OCI-LY3 (cell line): ENCODE measurements at regions not wholly inside any gene's neighbourhood (a gene's known extent, or its start where the extent isn't known, plus 50 kb on each side); places are given as distances from the start of the nearest gene placed in this dataset.

ENCODE experiments used
- H2AFZ ChIP-seq: fragments of 200-600, 300-600 bp; shearing (Covaris generic); 2 replicates; pipeline ENCODE4 v1.6.0; 2014; ENCODE audit warnings: antibody characterized with exemption, low read depth, low read length
- H3K27ac ChIP-seq: fragments of 200-600, 300-600 bp; sonication (generic); 2 replicates; pipeline ENCODE4 v1.5.1; 2014; ENCODE audit warnings: mild to moderate bottlenecking, low read length, moderate library complexity, mixed read lengths
- H3K27me3 ChIP-seq: fragments of 200-600, 300-600 bp; sonication (generic); 2 replicates; pipeline ENCODE4 v1.6.1; 2014; ENCODE audit warnings: low read depth, low read length, mixed read lengths
- H3K36me3 ChIP-seq: fragments of 200-600, 300-600 bp; sonication (generic); replicated peaks from 2 replicates; pipeline ENCODE3; 2014; ENCODE audit warnings: low read depth, low read length, mixed read lengths
- H3K4me1 ChIP-seq: fragments of 300-600, 200-600 bp; sonication (generic); 2 replicates; pipeline ENCODE4 v1.6.1; 2014; ENCODE audit warnings: low read length, mixed read lengths
- H3K4me2 ChIP-seq: fragments of 200-600, 300-600 bp; sonication (generic); 2 replicates; pipeline ENCODE4 v1.6.1; 2014; ENCODE audit warnings: low read length, mixed read lengths
- H3K4me3 ChIP-seq: fragments of 300-600, 200-600 bp; sonication (generic); 2 replicates; pipeline ENCODE4 v1.5.1; 2014; ENCODE audit warnings: antibody characterized with exemption, mild to moderate bottlenecking, low read length, moderate library complexity
- H3K79me2 ChIP-seq: fragments of 300-600, 200-600 bp; shearing (Covaris generic); 2 replicates; pipeline ENCODE4 v1.6.1; 2014; ENCODE audit warnings: mild to moderate bottlenecking, low read length, mixed read lengths
- H3K9ac ChIP-seq: fragments of 300-600, 200-600 bp; shearing (Covaris generic); 2 replicates; pipeline ENCODE4 v1.6.0; 2014; ENCODE audit warnings: mild to moderate bottlenecking, low read length, moderate library complexity
- H3K9me3 ChIP-seq: fragments of 200-600, 300-600 bp; shearing (Covaris generic); 2 replicates; pipeline ENCODE4 v1.6.1; 2014; ENCODE audit warnings: low read length, mixed read lengths; ENCODE audit not compliant: insufficient read depth
- H4K20me1 ChIP-seq: fragments of 200-600, 300-600 bp; sonication (generic); 2 replicates; pipeline ENCODE4 v1.6.1; 2016; ENCODE audit warnings: low read length, mixed read lengths; ENCODE audit not compliant: insufficient read depth
- CTCF ChIP-seq: fragments of 200-600, 300-600 bp; sonication (generic); IDR thresholded peaks from 2 replicates; pipeline ENCODE4 v1.5.1; 2014; ENCODE audit warnings: antibody characterized with exemption, low read length, low read depth
- EZH2phosphoT487 ChIP-seq: fragments of 200-600 bp; shearing (Covaris generic); IDR thresholded peaks from 2 replicates; pipeline ENCODE4 v1.6.1; 2018; ENCODE audit warnings: antibody characterized with exemption, mixed run types, low read depth

DNA sequence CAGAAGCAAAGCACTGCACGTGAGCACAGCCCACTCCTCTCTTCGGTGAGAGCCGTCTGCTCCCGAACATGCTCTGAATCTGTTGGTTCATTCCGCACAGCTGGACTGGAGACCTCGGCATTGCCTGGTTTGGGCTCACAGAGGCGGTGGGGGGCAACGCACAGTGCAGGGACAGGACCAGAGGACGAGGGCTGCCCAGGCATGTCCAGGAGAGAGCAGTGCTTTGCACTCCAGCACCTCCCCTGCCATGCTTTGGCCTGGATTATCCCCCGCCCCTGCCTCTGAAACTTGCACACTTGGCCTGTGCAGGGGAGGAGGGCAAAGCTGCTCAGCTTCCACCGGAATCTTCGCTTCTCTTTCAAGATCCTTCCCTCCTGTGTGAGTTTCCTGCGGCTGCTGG lies 536.5 kb downstream of the BRD1 start:
- no peak overlapping the region for H3K4me3 ChIP-seq
- H3K4me1 ChIP-seq = no peaks in the 10 kb centered on the region
- H3K27me3 ChIP-seq = no peaks in the 10 kb centered on the region
- no peak overlapping the region for H3K4me2 ChIP-seq
- H3K27ac ChIP-seq = no peak overlapping the region
- TF ChIP-seq CTCF (no peak), EZH2phosphoT487 (no peak)
- H3K36me3 ChIP-seq = no peaks in the 10 kb centered on the region
- H3K79me2 ChIP-seq = no peaks in the 10 kb centered on the region
- H3K9me3 ChIP-seq = no peaks in the 10 kb centered on the region
- no peak overlapping the region for H3K9ac ChIP-seq
- no peak overlapping the region for H2AFZ ChIP-seq
- no peaks in the 10 kb centered on the region for H4K20me1 ChIP-seq

DNA sequence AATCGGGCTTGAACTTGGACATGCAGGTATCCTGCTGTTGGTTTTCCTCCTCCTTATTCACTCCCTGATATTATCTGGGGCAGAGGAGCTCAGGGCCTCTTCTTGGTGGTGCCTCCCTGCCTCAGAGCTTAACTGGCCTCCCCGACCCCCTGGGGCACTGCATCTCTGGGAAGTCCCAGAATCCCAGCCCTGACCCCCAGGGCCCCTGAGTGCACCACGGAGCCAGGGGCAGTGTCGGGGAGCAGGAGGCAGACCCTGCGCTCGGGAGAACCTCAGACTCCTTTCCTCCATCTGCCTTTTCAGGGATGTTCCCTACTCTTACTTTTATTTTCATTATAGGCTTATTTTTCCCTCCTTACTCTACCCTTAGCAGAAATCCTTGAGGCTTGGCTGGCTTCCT lies 537.0 kb downstream of the BRD1 start:
- Histone ChIP-seq H4K20me1 (no peaks in the 10 kb centered on the region), H3K79me2 (no peaks in the 10 kb centered on the region), H3K27ac (no peak overlapping the region), H2AFZ (no peak overlapping the region), H3K9me3 (no peaks in the 10 kb centered on the region), H3K4me2 (no peak overlapping the region), H3K4me1 (no peaks in the 10 kb centered on the region), H3K27me3 (no peaks in the 10 kb centered on the region), H3K4me3 (no peak overlapping the region), H3K36me3 (no peaks in the 10 kb centered on the region), H3K9ac (no peak overlapping the region)
- TF ChIP-seq EZH2phosphoT487 (no peak), CTCF (no peak)

GRCh38 chr22:49289822-49290679 lies 537.6 kb downstream of the BRD1 start:
- H4K20me1 ChIP-seq = no peaks in the 10 kb centered on the region
- H3K4me3 ChIP-seq = no peak overlapping the region
- H3K4me1 ChIP-seq = no peaks in the 10 kb centered on the region
- no peak overlapping the region for H2AFZ ChIP-seq
- no peak overlapping the region for H3K9ac ChIP-seq
- no peaks in the 10 kb centered on the region for H3K36me3 ChIP-seq
- H3K27ac ChIP-seq = no peak overlapping the region
- no peaks in the 10 kb centered on the region for H3K9me3 ChIP-seq
- no peaks in the 10 kb centered on the region for H3K79me2 ChIP-seq
- TF ChIP-seq CTCF (no peak), EZH2phosphoT487 (no peak)
- no peaks in the 10 kb centered on the region for H3K27me3 ChIP-seq
- no peak overlapping the region for H3K4me2 ChIP-seq

- Histone ChIP-seq H4K20me1 (no peaks in the 10 kb centered on the region), H3K4me1 (no peaks in the 10 kb centered on the region), H3K27ac (no peak overlapping the region), H3K79me2 (no peaks in the 10 kb centered on the region), H3K27me3 (no peaks in the 10 kb centered on the region), H3K9ac (no peak overlapping the region), H3K4me3 (no peak overlapping the region), H2AFZ (no peak overlapping the region), H3K4me2 (no peak overlapping the region), H3K36me3 (no peaks in the 10 kb centered on the region), H3K9me3 (no peaks in the 10 kb centered on the region)
- TF ChIP-seq EZH2phosphoT487 (no peak), CTCF (no peak)
These were observed 541.4 kb downstream of the BRD1 start for GRCh38 chr22:49286181-49286760.
